Calu3 (cell line): ENCODE measurements at regions not wholly inside any gene's neighbourhood (a gene's known extent, or its start where the extent isn't known, plus 50 kb on each side); places are given as distances from the start of the nearest gene placed in this dataset.

Experiments used
- BruUV-seq: library from RNA; stranded (reverse); fragments of 400-500 nt; replicated peaks from 2 replicates; lab custom pipeline; 2021; lab: Mats Ljungman, UMichigan
- CTCF ChIA-PET: fragments of 300-600 bp; sonication (Branson Sonifier 250); formaldehyde crosslinking; loops from one replicate; lab custom pipeline; 2022; ENCODE audit warnings: antibody characterized with exemption; lab: Charles Lee
- DNase-seq: peaks from one replicate; pipeline ENCODE4 v3.0.0; 2022
- H3K27ac Mint-ChIP-seq: one replicate; pipeline ENCODE4 v1.8.0; 2022; ENCODE audit warnings: mixed read lengths; ENCODE audit not compliant: unreplicated experiment
- H3K27me3 Mint-ChIP-seq: one replicate; pipeline ENCODE4 v1.8.0; 2022; ENCODE audit warnings: mixed read lengths; ENCODE audit not compliant: unreplicated experiment
- H3K36me3 Mint-ChIP-seq: one replicate; pipeline ENCODE4 v1.8.0; 2022; ENCODE audit warnings: mild to moderate bottlenecking, moderate library complexity, mixed read lengths; ENCODE audit not compliant: insufficient read depth, unreplicated experiment
- H3K4me1 Mint-ChIP-seq: one replicate; pipeline ENCODE4 v1.8.0; 2022; ENCODE audit warnings: mild to moderate bottlenecking, low read depth, mixed read lengths; ENCODE audit not compliant: unreplicated experiment
- H3K4me3 Mint-ChIP-seq: one replicate; pipeline ENCODE4 v1.8.0; 2022; ENCODE audit warnings: mild to moderate bottlenecking, low read depth, moderate library complexity, mixed read lengths; ENCODE audit not compliant: unreplicated experiment
- H3K9me3 Mint-ChIP-seq: one replicate; pipeline ENCODE4 v1.8.0; 2022; ENCODE audit warnings: low read depth, mixed read lengths; ENCODE audit not compliant: unreplicated experiment
- intact Hi-C: fragments of 100-400 bp; cut with micrococcal nuclease; formaldehyde crosslinking; loops from one replicate; pipeline ENCODE4 v1.10.0; 2022; ENCODE audit not compliant: unreplicated experiment
- TF ChIP-seq, protein P1 (sequence below): fragments of 200-600 bp; IDR thresholded peaks from one replicate; pipeline ENCODE4 v1.8.0; 2022; ENCODE audit warnings: antibody characterized with exemption; ENCODE audit not compliant: unreplicated experiment

DNA sequence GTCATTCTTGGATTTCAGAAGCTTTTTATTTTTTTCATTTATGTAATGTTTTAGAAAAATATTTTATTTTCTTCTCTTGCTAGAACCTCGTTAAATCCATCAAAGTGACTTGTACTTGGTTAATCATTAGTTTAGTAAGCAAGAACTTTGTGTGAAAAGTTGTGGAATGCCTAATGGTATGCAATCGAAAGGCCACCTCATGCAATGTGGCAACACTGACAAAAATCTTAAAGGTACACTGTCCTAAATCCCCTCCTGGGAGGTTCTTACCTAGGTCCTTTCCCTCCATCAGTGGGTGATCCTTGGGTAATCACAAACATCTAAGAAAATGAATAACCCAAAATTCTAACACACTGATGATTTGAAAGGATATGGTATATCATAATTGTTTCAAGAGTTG, 304.2 kb downstream of the DNAH5 start:
- H3K36me3 Mint-ChIP-seq = no peaks in the 10 kb centered on the region
- H3K4me1 Mint-ChIP-seq = peaks cover 15% of the 10 kb centered on the region
- no peak overlapping the region for H3K27ac Mint-ChIP-seq
- TF ChIP-seq, protein P1, sequence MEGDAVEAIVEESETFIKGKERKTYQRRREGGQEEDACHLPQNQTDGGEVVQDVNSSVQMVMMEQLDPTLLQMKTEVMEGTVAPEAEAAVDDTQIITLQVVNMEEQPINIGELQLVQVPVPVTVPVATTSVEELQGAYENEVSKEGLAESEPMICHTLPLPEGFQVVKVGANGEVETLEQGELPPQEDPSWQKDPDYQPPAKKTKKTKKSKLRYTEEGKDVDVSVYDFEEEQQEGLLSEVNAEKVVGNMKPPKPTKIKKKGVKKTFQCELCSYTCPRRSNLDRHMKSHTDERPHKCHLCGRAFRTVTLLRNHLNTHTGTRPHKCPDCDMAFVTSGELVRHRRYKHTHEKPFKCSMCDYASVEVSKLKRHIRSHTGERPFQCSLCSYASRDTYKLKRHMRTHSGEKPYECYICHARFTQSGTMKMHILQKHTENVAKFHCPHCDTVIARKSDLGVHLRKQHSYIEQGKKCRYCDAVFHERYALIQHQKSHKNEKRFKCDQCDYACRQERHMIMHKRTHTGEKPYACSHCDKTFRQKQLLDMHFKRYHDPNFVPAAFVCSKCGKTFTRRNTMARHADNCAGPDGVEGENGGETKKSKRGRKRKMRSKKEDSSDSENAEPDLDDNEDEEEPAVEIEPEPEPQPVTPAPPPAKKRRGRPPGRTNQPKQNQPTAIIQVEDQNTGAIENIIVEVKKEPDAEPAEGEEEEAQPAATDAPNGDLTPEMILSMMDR = no peak
- no peaks in the 10 kb centered on the region for H3K27me3 Mint-ChIP-seq
- no peak overlapping the region for H3K4me3 Mint-ChIP-seq
- intact Hi-C loops = no loop called here
- peaks cover 9% of the 10 kb centered on the region for H3K9me3 Mint-ChIP-seq
- no TSS peak for BruUV-seq
- peak; percentile 15 for DNase-seq
- CTCF ChIA-PET = no interaction called here

DNA sequence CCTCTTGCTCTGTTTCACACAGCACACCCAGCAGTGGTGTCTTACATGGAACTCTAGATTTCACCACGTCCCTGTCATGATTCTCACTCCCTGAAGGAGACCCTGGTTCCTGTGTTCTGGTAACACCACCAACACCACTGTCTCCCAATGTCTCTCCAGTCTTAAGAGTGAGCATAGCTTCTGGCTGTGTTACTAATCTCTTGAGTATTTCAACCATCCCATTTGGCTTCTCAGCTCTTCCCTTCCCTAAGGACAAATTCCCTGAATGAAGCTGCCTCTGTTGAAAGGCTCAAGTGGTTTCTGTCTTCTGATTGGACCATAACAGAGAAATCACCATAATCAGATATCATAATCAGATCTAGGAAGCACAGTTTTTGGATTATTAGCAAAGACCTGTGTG, 311.8 kb downstream of the DNAH5 start:
- no peak overlapping the region for H3K27ac Mint-ChIP-seq
- DNase-seq = no peak
- no peaks in the 10 kb centered on the region for H3K27me3 Mint-ChIP-seq
- no peaks in the 10 kb centered on the region for H3K36me3 Mint-ChIP-seq
- intact Hi-C loops = no loop called here
- TF ChIP-seq, protein P1 = no peak
- peaks cover 18% of the 10 kb centered on the region for H3K4me1 Mint-ChIP-seq
- no peak overlapping the region for H3K4me3 Mint-ChIP-seq
- no TSS peak for BruUV-seq
- CTCF ChIA-PET = no interaction called here
- peaks cover 4% of the 10 kb centered on the region for H3K9me3 Mint-ChIP-seq

DNA sequence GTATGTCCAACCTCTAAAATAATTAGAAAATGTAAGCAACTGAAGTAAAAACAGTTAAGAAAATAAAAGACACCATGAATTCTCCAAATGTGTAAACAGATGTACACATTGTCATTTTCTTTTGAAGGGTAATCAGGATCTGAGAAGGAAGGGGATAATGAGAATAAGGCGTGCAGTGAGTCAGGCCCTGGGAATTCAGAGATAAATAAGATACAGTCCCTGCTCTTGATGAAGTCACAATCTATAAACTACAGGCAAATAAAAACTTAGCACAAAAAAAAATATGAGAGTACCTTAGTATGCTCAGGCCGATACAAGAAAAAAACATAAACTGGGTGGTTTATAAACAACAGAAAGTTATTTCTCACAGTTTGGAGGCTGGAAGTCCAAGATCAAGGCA, 315.3 kb downstream of the DNAH5 start:
- CTCF ChIA-PET = no interaction called here
- Mint-ChIP-seq H3K27ac (no peak overlapping the region), H3K9me3 (peaks cover 4% of the 10 kb centered on the region), H3K36me3 (no peaks in the 10 kb centered on the region), H3K4me3 (no peak overlapping the region), H3K4me1 (peaks cover 14% of the 10 kb centered on the region), H3K27me3 (no peaks in the 10 kb centered on the region)
- TF ChIP-seq, protein P1 = no peak
- no peak for DNase-seq
- intact Hi-C loops = no loop called here
- no TSS peak for BruUV-seq

DNA sequence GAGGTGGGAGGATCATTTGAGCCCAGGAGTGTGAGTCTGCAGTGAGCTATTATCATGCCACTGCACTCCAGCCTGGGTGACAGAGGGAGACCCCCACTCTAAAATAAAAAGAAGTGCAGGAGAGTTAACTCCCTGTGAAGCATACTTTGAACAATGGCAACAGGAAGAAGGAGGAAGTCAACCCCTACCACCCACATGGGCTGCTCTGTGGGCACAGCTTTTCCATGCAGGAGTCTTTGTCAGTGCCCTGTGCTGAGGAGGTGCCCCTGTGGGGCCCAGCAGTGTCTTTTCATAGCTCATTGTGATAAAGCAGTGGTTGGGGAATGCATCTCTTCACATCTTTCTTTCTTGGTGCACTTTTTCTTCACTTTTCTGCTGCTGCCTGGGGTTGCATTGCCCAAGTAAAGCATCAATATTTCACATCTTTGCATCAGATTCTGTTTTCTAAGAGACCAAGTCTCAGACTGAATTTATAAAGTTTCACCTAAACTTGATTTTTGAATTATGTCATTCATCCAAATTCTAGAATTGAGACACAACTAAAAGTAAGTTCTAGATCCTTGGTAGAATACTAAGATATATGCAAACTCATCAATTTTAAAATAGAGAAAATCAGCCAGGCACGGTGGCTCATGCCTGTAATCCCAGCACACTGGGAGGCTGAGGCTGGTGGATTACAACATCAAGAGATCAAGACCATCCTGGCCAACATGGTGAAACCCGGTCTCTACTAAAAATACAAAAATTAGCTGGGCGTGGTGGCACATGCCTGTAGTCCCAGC, 316.6 kb downstream of the DNAH5 start:
- DNase-seq = no peak
- TF ChIP-seq, protein P1 = no peak
- Mint-ChIP-seq H3K27me3 (no peaks in the 10 kb centered on the region), H3K4me1 (peaks cover 17% of the 10 kb centered on the region), H3K36me3 (no peaks in the 10 kb centered on the region), H3K4me3 (no peak overlapping the region), H3K9me3 (peaks cover 4% of the 10 kb centered on the region), H3K27ac (no peak overlapping the region)
- CTCF ChIA-PET = no interaction called here
- no TSS peak for BruUV-seq
- intact Hi-C loops = no loop called here
